ENCODE measurements at regions not wholly inside any gene's neighbourhood (a gene's known extent, or its start where the extent isn't known, plus 50 kb on each side); places are given as distances from the start of the nearest gene placed in this dataset.
A peak's percentile ranks its signal among the peaks of the same experiment; 100 is the strongest.
"Not testable (repeated sequence)": the region's sequence is repeated elsewhere in the genome, so short reads cannot be mapped to it uniquely, and the experiment has no call there.

DNA sequence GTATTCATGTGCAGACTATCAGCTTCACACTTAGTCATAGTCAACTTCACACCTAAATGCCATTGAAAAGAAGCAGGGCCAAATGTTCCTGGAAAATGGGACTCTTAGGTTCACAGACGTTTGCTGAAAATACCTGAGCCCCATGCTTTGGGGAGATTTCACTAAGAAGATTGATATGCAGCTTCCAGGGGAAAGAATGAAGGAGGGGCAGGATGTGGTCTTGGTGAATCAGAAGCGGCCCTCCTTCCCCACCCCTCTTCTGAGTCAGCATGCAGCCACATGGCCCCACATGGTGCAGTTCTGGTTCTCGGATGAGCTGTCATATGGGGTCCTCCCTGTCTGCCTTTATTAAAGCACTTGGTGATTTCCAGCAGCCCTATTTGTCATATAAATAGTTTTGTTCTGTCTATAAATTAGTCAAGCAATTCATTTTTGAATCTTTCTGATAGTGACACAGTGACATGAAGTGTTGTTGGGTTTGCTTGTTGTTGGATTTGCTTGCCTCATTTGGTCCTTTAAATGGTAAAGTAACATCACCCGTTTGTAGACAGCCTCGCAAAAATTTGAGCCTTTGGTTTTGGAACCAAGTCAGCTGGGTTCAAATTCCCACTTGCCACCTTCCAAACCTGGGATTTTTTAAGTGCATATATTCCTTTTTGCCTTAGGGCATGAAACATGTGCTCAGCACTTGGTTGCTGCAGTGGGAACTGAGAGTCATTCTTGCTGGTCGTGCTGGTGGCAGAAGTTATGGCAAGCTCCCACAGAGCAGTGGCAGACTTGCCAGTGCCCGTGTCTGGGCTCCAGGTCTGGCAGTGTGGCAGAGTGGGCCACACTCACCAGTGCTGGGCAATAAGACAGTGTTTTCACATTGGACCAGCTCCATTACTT lies 68.1 kb upstream of the CDK6 start:
- in situ Hi-C loops (cut with HindIII; ENCODE audit: low pct_unique_long_range_greater_than_20kb, low sequenced_read_pairs): no loop called here
- DNase-seq (ENCODE audit: low read depth, low spot score): peak; percentile 64

DNA sequence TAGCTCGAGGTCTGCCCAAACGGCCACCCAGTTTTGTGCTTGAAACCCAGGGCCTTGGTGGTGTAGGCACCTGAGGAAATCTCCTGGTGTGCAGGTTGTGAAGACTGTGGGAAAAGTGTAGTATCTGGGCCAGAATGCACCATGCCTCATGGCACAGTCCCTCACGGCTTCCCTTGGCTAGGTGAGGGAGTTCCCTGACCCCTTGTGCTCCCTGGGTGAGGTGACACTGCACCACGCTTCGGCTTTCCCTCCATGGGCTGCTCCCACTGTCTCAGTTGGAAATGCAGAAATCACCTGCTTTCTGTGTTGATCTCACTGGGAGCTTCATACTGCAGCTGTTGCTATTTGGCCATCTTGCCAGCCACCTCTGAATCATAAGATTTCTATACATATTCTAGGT lies 62.4 kb upstream of the CDK6 start:
- DNase-seq (ENCODE audit: low read depth, low spot score): no peak
- in situ Hi-C loops (cut with HindIII; ENCODE audit: low pct_unique_long_range_greater_than_20kb, low sequenced_read_pairs): no loop called here

DNA sequence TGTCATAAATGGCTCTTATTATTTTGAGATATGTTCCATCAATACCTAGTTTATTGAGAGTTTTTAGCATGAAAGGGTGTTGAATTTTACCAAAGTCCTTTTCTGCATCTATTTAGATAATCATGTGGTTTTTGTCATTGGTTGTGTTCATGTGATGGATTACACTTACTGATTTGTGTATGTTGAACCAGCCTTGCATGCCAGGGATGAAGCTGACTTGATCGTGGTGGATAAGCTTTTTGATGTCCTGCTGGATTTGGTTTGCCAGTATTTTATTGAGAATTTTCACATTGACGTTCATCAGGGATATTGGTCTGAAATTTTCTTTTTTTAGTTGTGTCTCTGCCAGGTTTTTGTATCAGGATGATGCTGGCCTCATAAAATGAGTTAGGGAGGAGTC lies 58.5 kb upstream of the CDK6 start:
- DNase-seq (ENCODE audit: low read depth, low spot score); in situ Hi-C loops (cut with HindIII; ENCODE audit: low pct_unique_long_range_greater_than_20kb, low sequenced_read_pairs): not testable (repeated sequence)

DNA sequence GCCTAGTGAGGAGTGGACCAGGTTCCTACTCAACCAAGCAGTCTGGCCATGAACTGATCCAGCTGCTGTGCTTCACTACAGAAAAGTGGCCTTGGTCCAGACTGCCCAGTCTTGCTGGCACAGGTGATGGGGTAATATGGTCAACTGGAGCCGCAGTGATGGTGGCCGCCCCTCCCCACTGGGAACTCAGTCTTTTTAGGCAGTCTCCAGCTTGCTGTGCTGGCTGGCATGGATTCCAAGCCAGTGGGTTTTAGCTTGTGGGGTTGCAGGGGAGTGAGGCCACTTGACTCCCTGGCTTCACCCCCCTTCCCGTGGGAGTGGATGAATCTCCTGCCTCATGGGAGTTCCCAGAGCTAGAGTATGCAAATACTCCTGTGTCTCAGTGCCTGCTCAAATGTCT lies 52.7 kb upstream of the CDK6 start:
- in situ Hi-C loops (cut with HindIII; ENCODE audit: low pct_unique_long_range_greater_than_20kb, low sequenced_read_pairs): no loop called here
- DNase-seq (ENCODE audit: low read depth, low spot score): no peak

Small RNA genes lying in the stretch of these regions (small RNA-seq; reads per million reads assigned to genes)
- 0 to 0.10 reads per million in 2 experiments for gene RN7SL7P

Measured in SK-MEL-5 (cell line).